H1 (cell line): ENCODE measurements at regions not wholly inside any gene's neighbourhood (a gene's known extent, or its start where the extent isn't known, plus 50 kb on each side); places are given as distances from the start of the nearest gene placed in this dataset.

Source experiments
- CTCF ChIA-PET: fragments of 300-600 bp; sonication (Branson Sonifier 250); formaldehyde crosslinking; loops from one replicate; lab custom pipeline; 2021; ENCODE audit not compliant: partially characterized antibody; lab: Charles Lee
- POLR2A ChIA-PET: fragments of 300-600 bp; sonication (Branson Sonifier 250); formaldehyde crosslinking; loops from one replicate; lab custom pipeline; 2021; ENCODE audit warnings: inconsistent platforms; ENCODE audit not compliant: partially characterized antibody; lab: Charles Lee
- DNase-seq, 2 experiments: peaks; one replicate each; pipeline versions ENCODE4 v3.0.0 to v3.0.0-alpha.2; 2010 to 2022; ENCODE audit warnings: low spot score in 2 of 2, low read depth in 1 of 2, mixed read lengths in 1 of 2
- FAIRE-seq: peaks from 2 replicates; lab custom pipeline; 2011; peaks lifted over from hg19 to GRCh38; lab: Jason Lieb, UNC
- H2AFZ ChIP-seq: 2 replicates; pipeline ENCODE4 v1.8.1; 2012; ENCODE audit warnings: low read length, inconsistent platforms
- H2AK5ac ChIP-seq: 2 replicates; pipeline ENCODE4 v1.6.1; 2013; ENCODE audit warnings: low read depth, low read length
- H2BK120ac ChIP-seq: replicated peaks from 2 replicates; pipeline ENCODE3; 2013; ENCODE audit warnings: low read depth, low read length, inconsistent platforms
- H2BK12ac ChIP-seq: 2 replicates; pipeline ENCODE4 v1.6.1; 2013; ENCODE audit warnings: low read depth, low read length
- H2BK15ac ChIP-seq: 2 replicates; pipeline ENCODE4 v1.6.1; 2013; ENCODE audit warnings: low read length
- H2BK20ac ChIP-seq: 2 replicates; pipeline ENCODE4 v1.6.1; 2013; ENCODE audit warnings: low read length
- H2BK5ac ChIP-seq: 2 replicates; pipeline ENCODE4 v1.6.1; 2013; ENCODE audit warnings: low read depth, low read length
- H3K14ac ChIP-seq: 2 replicates; pipeline ENCODE4 v1.6.1; 2013; ENCODE audit warnings: inconsistent platforms; ENCODE audit not compliant: insufficient read length
- H3K18ac ChIP-seq: 2 replicates; pipeline ENCODE4 v1.6.1; 2013; ENCODE audit warnings: low read length; ENCODE audit errors: extremely low read depth
- H3K23ac ChIP-seq: 2 replicates; pipeline ENCODE4 v1.6.1; 2013; ENCODE audit warnings: inconsistent platforms; ENCODE audit not compliant: insufficient read length
- H3K23me2 ChIP-seq: 2 replicates; pipeline ENCODE4 v1.6.1; 2013; ENCODE audit warnings: low read depth, low read length
- H3K27ac ChIP-seq: 2 replicates; pipeline ENCODE4 v1.6.1; 2011; ENCODE audit warnings: low read depth, low read length, inconsistent platforms
- H3K27me3 ChIP-seq, 4 experiments: replicated peaks in 1 of 4; 1 replicate in 1 of 4; 2 replicates in 3 of 4; pipeline versions ENCODE4 v1.6.1 to v1.8.1; 2011 to 2013; ENCODE audit warnings: low read length in 3 of 4, mild to moderate bottlenecking in 3 of 4, inconsistent platforms in 2 of 4, mixed read lengths in 2 of 4, moderate library complexity in 1 of 4; ENCODE audit not compliant: control insufficient read depth in 3 of 4, insufficient read depth in 3 of 4; ENCODE audit errors: extremely low read depth in 1 of 4
- H3K36me3 ChIP-seq, 4 experiments: 2 replicates each; pipeline versions ENCODE4 v1.6.1 to v1.8.1; 2011 to 2013; ENCODE audit warnings: mild to moderate bottlenecking in 4 of 4, low read length in 3 of 4, moderate library complexity in 2 of 4, control low read depth in 1 of 4, inconsistent platforms in 1 of 4; ENCODE audit not compliant: insufficient read depth in 4 of 4, control insufficient read depth in 2 of 4
- H3K4ac ChIP-seq: replicated peaks from 2 replicates; pipeline ENCODE3; 2013; ENCODE audit warnings: low read length, low read depth, mixed read lengths, inconsistent platforms; ENCODE audit not compliant: insufficient read length
- H3K4me1 ChIP-seq, 4 experiments: replicated peaks in 1 of 4; 1 replicate in 1 of 4; 2 replicates in 3 of 4; pipeline versions ENCODE4 v1.6.1 to v1.8.1; 2011 to 2013; ENCODE audit warnings: low read length in 3 of 4, inconsistent platforms in 2 of 4, mixed read lengths in 1 of 4; ENCODE audit not compliant: insufficient read depth in 4 of 4, control insufficient read depth in 3 of 4
- H3K4me2 ChIP-seq, 2 experiments: 2 replicates each; pipeline versions ENCODE4 v1.6.1 to v1.8.1; 2011 to 2013; ENCODE audit warnings: low read depth in 2 of 2, low read length in 2 of 2, control low read depth in 1 of 2, inconsistent platforms in 1 of 2, mild to moderate bottlenecking in 1 of 2; ENCODE audit not compliant: insufficient read depth in 1 of 2
- H3K4me3 ChIP-seq, 4 experiments: fragments of 200-600, 300-600 bp in 1 of 4; sonication (generic), shearing (Covaris generic), sonication (Bioruptor Twin) in 1 of 4; 2 replicates each; pipeline versions ENCODE4 v1.5.1 to v1.8.1; 2011 to 2016; ENCODE audit warnings: low read length in 4 of 4, low read depth in 3 of 4, control low read depth in 2 of 4, inconsistent platforms in 2 of 4, mild to moderate bottlenecking in 2 of 4, mixed read lengths in 1 of 4, moderate library complexity in 1 of 4; ENCODE audit not compliant: insufficient read depth in 2 of 4; ENCODE audit errors: extremely low read depth in 1 of 4
- H3K56ac ChIP-seq: replicated peaks from 2 replicates; pipeline ENCODE3; 2013; ENCODE audit warnings: low read depth, mild to moderate bottlenecking, mixed read lengths, low read length, inconsistent platforms; ENCODE audit not compliant: insufficient read length
- H3K79me1 ChIP-seq: 2 replicates; pipeline ENCODE4 v1.6.1; 2013; ENCODE audit warnings: low read depth, low read length, control low read depth
- H3K79me2 ChIP-seq, 2 experiments: 2 replicates each; pipeline versions ENCODE4 v1.6.1 to v1.8.1; 2012 to 2013; ENCODE audit warnings: low read length in 2 of 2, mild to moderate bottlenecking in 2 of 2, inconsistent platforms in 1 of 2; ENCODE audit not compliant: insufficient read depth in 2 of 2, control insufficient read depth in 1 of 2
- H3K9ac ChIP-seq, 4 experiments: replicated peaks in 1 of 4; 1 replicate in 1 of 4; 2 replicates in 3 of 4; pipeline versions ENCODE4 v1.6.1 to v1.8.1; 2011 to 2013; ENCODE audit warnings: low read depth in 3 of 4, low read length in 3 of 4, control low read depth in 2 of 4, mild to moderate bottlenecking in 2 of 4, moderate library complexity in 2 of 4, inconsistent platforms in 1 of 4; ENCODE audit errors: extremely low read depth in 1 of 4
- H3K9me3 ChIP-seq, 2 experiments: 2 replicates each; pipeline versions ENCODE4 v1.6.1 to v1.8.1; 2012 to 2013; ENCODE audit warnings: mild to moderate bottlenecking in 2 of 2, moderate library complexity in 2 of 2, control low read depth in 1 of 2, inconsistent platforms in 1 of 2, low read depth in 1 of 2, low read length in 1 of 2, mixed read lengths in 1 of 2; ENCODE audit not compliant: insufficient read depth in 2 of 2
- H4K20me1 ChIP-seq, 2 experiments: replicated peaks in 1 of 2; 2 replicates each; pipeline versions ENCODE3 to v1.8.1; 2011 to 2013; ENCODE audit warnings: inconsistent platforms in 2 of 2, low read length in 2 of 2, mild to moderate bottlenecking in 1 of 2; ENCODE audit not compliant: insufficient read depth in 2 of 2, control insufficient read depth in 1 of 2
- H4K5ac ChIP-seq: 2 replicates; pipeline ENCODE4 v1.6.1; 2013; ENCODE audit warnings: low read length, low read depth, mixed read lengths, inconsistent platforms; ENCODE audit not compliant: insufficient read length
- H4K8ac ChIP-seq: 2 replicates; pipeline ENCODE4 v1.8.0; 2013; ENCODE audit warnings: mild to moderate bottlenecking, moderate library complexity, low read length, inconsistent platforms; ENCODE audit not compliant: insufficient read depth; ENCODE audit errors: extremely low read depth
- H4K91ac ChIP-seq: replicated peaks from 2 replicates; pipeline ENCODE3; 2013; ENCODE audit warnings: low read length, mixed read lengths, inconsistent platforms; ENCODE audit not compliant: insufficient read length
- BCL11A ChIP-seq, 2 experiments: IDR thresholded peaks; one replicate each; pipeline ENCODE4 v1.6.1; 2011; ENCODE audit warnings: low read depth in 2 of 2, low read length in 2 of 2, mild to moderate bottlenecking in 2 of 2
- CTBP2 ChIP-seq: IDR thresholded peaks from 2 replicates; pipeline ENCODE4 v1.7.0; 2011; ENCODE audit warnings: borderline replicate concordance, mild to moderate bottlenecking, moderate library complexity, mixed read lengths, low read length; ENCODE audit not compliant: insufficient read depth, insufficient read length
- JUND ChIP-seq: IDR thresholded peaks from 2 replicates; pipeline ENCODE4 v1.6.1; 2011; ENCODE audit warnings: mild to moderate bottlenecking, improper control_type of control experiment, low read length
- POLR2A ChIP-seq, 2 experiments: IDR thresholded peaks; 1 replicate in 1 of 2; 2 replicates in 1 of 2; pipeline ENCODE4 v1.6.1; 2011; ENCODE audit warnings: low read depth in 2 of 2, low read length in 2 of 2, mild to moderate bottlenecking in 2 of 2; ENCODE audit errors: control extremely low read depth in 1 of 2
- RAD21 ChIP-seq, 2 experiments: IDR thresholded peaks in 1 of 2; conservative IDR thresholded peaks in 1 of 2; 2 replicates each; pipeline ENCODE4 v1.6.1; 2011; ENCODE audit warnings: low read depth in 2 of 2, low read length in 2 of 2, improper control_type of control experiment in 1 of 2, inconsistent platforms in 1 of 2, mild to moderate bottlenecking in 1 of 2, moderate library complexity in 1 of 2
- YY1 ChIP-seq: IDR thresholded peaks from 2 replicates; pipeline ENCODE4 v1.6.1; 2011; ENCODE audit warnings: low read depth, mild to moderate bottlenecking, low read length
- WGBS, 2 experiments: shearing (Covaris generic) in 1 of 2; methylation state at CpG; one replicate each; pipeline versions ENCODE4 v1.1.6 to v1.1.7; 2013 to 2015; ENCODE audit warnings: low lambda C conversion rate in 2 of 2, mixed read lengths in 2 of 2, inconsistent platforms in 1 of 2, low coverage in 1 of 2, missing lambda C conversion rate in 1 of 2; ENCODE audit not compliant: insufficient replicate concordance in 2 of 2, insufficient coverage in 1 of 2, insufficient read length in 1 of 2; ENCODE audit errors: extremely low coverage in 1 of 2, missing lambda C conversion rate in 1 of 2; 5-methylcytosine and 5-hydroxymethylcytosine counted together
- TF ChIP-seq, protein P1 (sequence below), 3 experiments: IDR thresholded peaks; 1 replicate in 2 of 3; 2 replicates in 1 of 3; pipeline versions ENCODE4 v1.5.1 to v1.6.1; 2011; ENCODE audit warnings: low read length in 3 of 3, mild to moderate bottlenecking in 3 of 3, inconsistent platforms in 2 of 3, low read depth in 1 of 3, moderate library complexity in 1 of 3; ENCODE audit not compliant: insufficient read depth in 1 of 3; ENCODE audit errors: control extremely low read depth in 1 of 3

DNA sequence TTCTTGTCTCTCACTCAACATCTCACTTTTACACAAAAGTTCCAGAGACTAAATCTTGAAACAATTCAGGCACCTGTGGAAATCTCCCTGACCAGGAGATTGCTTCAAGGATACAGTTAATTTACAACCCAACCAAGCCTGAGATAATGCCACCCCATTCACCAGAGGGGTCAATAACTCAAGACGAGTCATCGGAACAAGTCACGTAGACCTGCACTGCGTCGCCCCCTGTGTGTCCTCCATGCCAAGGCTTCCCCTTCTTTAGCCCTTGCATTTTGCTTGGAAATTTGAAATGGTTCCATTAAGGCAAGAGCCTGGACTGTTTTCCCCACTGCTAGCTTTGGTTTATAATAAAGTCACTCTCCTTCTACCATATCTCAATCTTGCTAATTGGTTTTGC lies 129.0 kb upstream of the NEO1 start:
- Histone ChIP-seq H3K4me3 (no peak overlapping the region), H3K18ac (no peak overlapping the region), H2BK12ac (no peak overlapping the region), H3K79me1 (no peaks in the 10 kb centered on the region), H4K20me1 (no peaks in the 10 kb centered on the region), H2BK15ac (no peak overlapping the region), H3K4ac (no peak overlapping the region), H3K27ac (no peak overlapping the region), H4K91ac (no peak overlapping the region), H3K14ac (no peak overlapping the region), H3K4me2 (no peak overlapping the region), H4K8ac (no peak overlapping the region), H2BK5ac (no peak overlapping the region), H3K23me2 (no peaks in the 10 kb centered on the region), H3K4me1 (no peaks in the 10 kb centered on the region), H2AFZ (no peak overlapping the region), H3K9ac (no peak overlapping the region), H3K79me2 (no peaks in the 10 kb centered on the region), H2BK120ac (no peak overlapping the region), H4K5ac (no peak overlapping the region), H3K27me3 (no peaks in the 10 kb centered on the region), H3K56ac (no peak overlapping the region), H2BK20ac (no peak overlapping the region), H3K36me3 (no peaks in the 10 kb centered on the region), H3K9me3 (no peaks in the 10 kb centered on the region), H3K23ac (no peak overlapping the region), H2AK5ac (no peak overlapping the region)
- TF ChIP-seq YY1 (0 out of 2 replicates have a peak, but pooled peaks have one; percentile 26), CTBP2 (no peak), BCL11A (IDR thresholded peaks at IDR 0.05; ENCODE audit: low read depth in 2 of 2, low read length in 2 of 2) (no peak), JUND (0 out of 2 replicates have a peak, but pooled peaks have one; percentile 31), RAD21 (IDR thresholded peaks at IDR 0.05 in 1 of 2, conservative IDR thresholded peaks at IDR 0.05 in 1 of 2; ENCODE audit: low read depth in 2 of 2, low read length in 2 of 2) (peak; percentile 43 to 69; a peak in 3 of 4 replicates), POLR2A (IDR thresholded peaks at IDR 0.05; ENCODE audit: control extremely low read depth in 1 of 2, low read depth in 2 of 2, low read length in 2 of 2) (no peak)
- TF ChIP-seq, protein P1, sequence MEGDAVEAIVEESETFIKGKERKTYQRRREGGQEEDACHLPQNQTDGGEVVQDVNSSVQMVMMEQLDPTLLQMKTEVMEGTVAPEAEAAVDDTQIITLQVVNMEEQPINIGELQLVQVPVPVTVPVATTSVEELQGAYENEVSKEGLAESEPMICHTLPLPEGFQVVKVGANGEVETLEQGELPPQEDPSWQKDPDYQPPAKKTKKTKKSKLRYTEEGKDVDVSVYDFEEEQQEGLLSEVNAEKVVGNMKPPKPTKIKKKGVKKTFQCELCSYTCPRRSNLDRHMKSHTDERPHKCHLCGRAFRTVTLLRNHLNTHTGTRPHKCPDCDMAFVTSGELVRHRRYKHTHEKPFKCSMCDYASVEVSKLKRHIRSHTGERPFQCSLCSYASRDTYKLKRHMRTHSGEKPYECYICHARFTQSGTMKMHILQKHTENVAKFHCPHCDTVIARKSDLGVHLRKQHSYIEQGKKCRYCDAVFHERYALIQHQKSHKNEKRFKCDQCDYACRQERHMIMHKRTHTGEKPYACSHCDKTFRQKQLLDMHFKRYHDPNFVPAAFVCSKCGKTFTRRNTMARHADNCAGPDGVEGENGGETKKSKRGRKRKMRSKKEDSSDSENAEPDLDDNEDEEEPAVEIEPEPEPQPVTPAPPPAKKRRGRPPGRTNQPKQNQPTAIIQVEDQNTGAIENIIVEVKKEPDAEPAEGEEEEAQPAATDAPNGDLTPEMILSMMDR (IDR thresholded peaks at IDR 0.05; ENCODE audit: control extremely low read depth in 1 of 3, insufficient read depth in 1 of 3, low read depth in 1 of 3, low read length in 3 of 3): peak; percentile 59 to 82 (median 73)
- FAIRE-seq (peak; percentile 80), DNase-seq (peak in 1 of 2 experiments; percentile 56)
- WGBS, 2 experiments: 74% methylated on average over 5 of the region's 5 CpGs; no CpG with 5 or more reads in 1 of the 2 experiments
- ChIA-PET POLR2A (no interaction called here), CTCF (interaction anchor here (1.1 to 1.4 kb wide), 3 partner anchors 9 to 11 kb away, joined by 4 to 5 read pairs (median 5); no protein-coding TSS in a partner anchor)
